Ovary (tissue), 7 donors: ENCODE measurements at regions not wholly inside any gene's neighbourhood (a gene's known extent, or its start where the extent isn't known, plus 50 kb on each side); places are given as distances from the start of the nearest gene placed in this dataset.

Experiments
- DNase-seq, 5 donors: peaks; one replicate each; pipeline ENCODE4 v3.0.0-alpha.2; 2019 to 2020
- H3K27ac ChIP-seq, 2 donors: fragments of 200-600 bp; one replicate each; pipeline versions ENCODE4 v1.5.1 to v1.8.0; 2019 to 2022
- H3K27me3 ChIP-seq: fragments of 200-600 bp; one replicate; pipeline ENCODE4 v1.8.0; 2022
- H3K36me3 ChIP-seq: fragments of 200-600 bp; sonication (generic); one replicate; pipeline ENCODE4 v1.5.1; 2019
- H3K4me1 ChIP-seq: one replicate; pipeline ENCODE4 v1.8.1; 2013; ENCODE audit warnings: mild to moderate bottlenecking, moderate library complexity; ENCODE audit not compliant: insufficient read depth
- H3K4me3 ChIP-seq: fragments of 200-600 bp; sonication (generic); one replicate; pipeline ENCODE4 v1.5.1; 2017
- H3K9me3 ChIP-seq, 2 donors: fragments of 200-600 bp in 1 of 2; sonication (generic) in 1 of 2; one replicate each; pipeline versions ENCODE4 v1.5.1 to v1.8.1; 2013 to 2019; ENCODE audit warnings: mild to moderate bottlenecking in 1 of 2, moderate library complexity in 1 of 2
- EP300 ChIP-seq: sonication (generic); formaldehyde crosslinking; IDR thresholded peaks from one replicate; pipeline ENCODE4 v1.6.1; 2017; ENCODE audit warnings: antibody characterized with exemption
- POLR2A ChIP-seq: fragments of 450-650 bp; IDR thresholded peaks from one replicate; pipeline ENCODE4 v1.6.1; 2017; ENCODE audit warnings: antibody characterized with exemption, mild to moderate bottlenecking, moderate library complexity
- WGBS, 3 donors: extraction: QIAGEN DNeasy Blood & Tissue Kit in 1 of 3; methylation state at CpG; one replicate each; pipeline versions ENCODE4 v1.1.5 to v1.1.7; 2013 to 2017; 5-methylcytosine and 5-hydroxymethylcytosine counted together
- intact Hi-C, 4 donors: fragments of 100-400 bp; cut with DNase I; formaldehyde crosslinking; loops; one replicate each; pipeline versions ENCODE4 v1.11.0 to v1.15.1; 2022 to 2023
- TF ChIP-seq, protein P1 (sequence below), 3 donors: fragments of 450-650 bp in 2 of 3; fragments of 200-600 bp in 1 of 3; IDR thresholded peaks; one replicate each; pipeline versions ENCODE4 v1.5.1 to v1.8.0; 2016 to 2022; ENCODE audit warnings: antibody characterized with exemption in 3 of 3, mild to moderate bottlenecking in 1 of 3
- donor health status: DM: no; HTN: no; CAD: no; lungs with moderate emphysema.
- donor health status: DM: no; HTN: no; CAD: no.
- donor health status: Bipolar disorder and iron deficiency.
- donor health status: DM: no; HTN: no; CAD: no.
- donor health status: DM: yes; HTN: yes; CAD: no.

DNA sequence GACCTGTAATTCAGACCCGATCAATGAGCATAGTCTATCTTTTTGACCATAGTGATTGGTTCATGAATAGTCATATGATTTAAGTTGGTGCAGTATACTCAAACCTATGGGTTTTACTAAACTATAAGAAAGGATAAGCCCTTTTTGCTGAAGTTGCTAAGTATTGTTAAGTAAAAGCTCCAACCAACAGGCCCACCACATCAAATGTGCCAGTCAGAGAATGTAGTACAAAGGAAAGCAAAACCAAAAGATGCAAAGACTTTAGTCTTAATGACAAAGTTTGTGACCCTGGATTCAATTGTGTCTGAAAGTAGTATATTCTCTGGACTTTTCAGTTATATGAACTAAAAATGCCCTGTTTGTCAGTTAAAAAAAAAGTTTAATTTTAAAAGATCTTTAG lies 208.1 kb upstream of the TET2 start:
- Histone ChIP-seq H3K4me1 (no peaks in the 10 kb centered on the region), H3K36me3 (no peaks in the 10 kb centered on the region), H3K9me3 (no peaks in the 10 kb centered on the region), H3K27ac (no peak overlapping the region), H3K27me3 (no peaks in the 10 kb centered on the region), H3K4me3 (no peak overlapping the region)
- WGBS, 3 donors: 98 to 100% (median 99%) methylated on average over 1 of the region's 1 CpG
- intact Hi-C loops: no loop called here
- TF ChIP-seq POLR2A: no peak
- TF ChIP-seq, protein P1, sequence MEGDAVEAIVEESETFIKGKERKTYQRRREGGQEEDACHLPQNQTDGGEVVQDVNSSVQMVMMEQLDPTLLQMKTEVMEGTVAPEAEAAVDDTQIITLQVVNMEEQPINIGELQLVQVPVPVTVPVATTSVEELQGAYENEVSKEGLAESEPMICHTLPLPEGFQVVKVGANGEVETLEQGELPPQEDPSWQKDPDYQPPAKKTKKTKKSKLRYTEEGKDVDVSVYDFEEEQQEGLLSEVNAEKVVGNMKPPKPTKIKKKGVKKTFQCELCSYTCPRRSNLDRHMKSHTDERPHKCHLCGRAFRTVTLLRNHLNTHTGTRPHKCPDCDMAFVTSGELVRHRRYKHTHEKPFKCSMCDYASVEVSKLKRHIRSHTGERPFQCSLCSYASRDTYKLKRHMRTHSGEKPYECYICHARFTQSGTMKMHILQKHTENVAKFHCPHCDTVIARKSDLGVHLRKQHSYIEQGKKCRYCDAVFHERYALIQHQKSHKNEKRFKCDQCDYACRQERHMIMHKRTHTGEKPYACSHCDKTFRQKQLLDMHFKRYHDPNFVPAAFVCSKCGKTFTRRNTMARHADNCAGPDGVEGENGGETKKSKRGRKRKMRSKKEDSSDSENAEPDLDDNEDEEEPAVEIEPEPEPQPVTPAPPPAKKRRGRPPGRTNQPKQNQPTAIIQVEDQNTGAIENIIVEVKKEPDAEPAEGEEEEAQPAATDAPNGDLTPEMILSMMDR (IDR thresholded peaks at IDR 0.05): no peak
- TF ChIP-seq EP300: no peak
- no peak for DNase-seq

DNA sequence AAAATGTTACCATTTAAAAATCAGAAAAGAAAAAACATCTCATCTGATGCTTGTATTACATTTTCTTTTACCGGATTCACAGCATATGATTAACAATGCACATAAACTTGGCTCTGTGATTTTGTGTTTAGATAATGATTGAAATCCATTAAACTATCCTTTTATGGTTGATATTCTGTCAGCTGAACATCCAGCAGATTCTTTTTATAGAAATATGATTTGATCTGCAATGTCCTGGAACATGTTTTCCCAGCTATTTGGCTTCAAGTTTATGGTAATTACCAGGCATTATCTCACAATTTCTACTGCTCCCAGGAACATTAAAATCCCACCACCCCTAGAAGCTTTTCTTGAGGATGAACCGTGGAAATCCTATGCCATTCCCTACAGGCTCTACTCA lies 205.7 kb upstream of the TET2 start:
- WGBS, 3 donors: 69 to 87% (median 80%) methylated on average over 2 of the region's 2 CpGs
- H3K27me3 ChIP-seq: no peaks in the 10 kb centered on the region
- no peak overlapping the region for H3K27ac ChIP-seq
- H3K4me3 ChIP-seq: no peak overlapping the region
- DNase-seq: no peak
- no peaks in the 10 kb centered on the region for H3K4me1 ChIP-seq
- TF ChIP-seq, protein P1 (IDR thresholded peaks at IDR 0.05): no peak
- TF ChIP-seq EP300: no peak
- TF ChIP-seq POLR2A: no peak
- H3K9me3 ChIP-seq: no peaks in the 10 kb centered on the region
- intact Hi-C loops: no loop called here
- no peaks in the 10 kb centered on the region for H3K36me3 ChIP-seq

DNA sequence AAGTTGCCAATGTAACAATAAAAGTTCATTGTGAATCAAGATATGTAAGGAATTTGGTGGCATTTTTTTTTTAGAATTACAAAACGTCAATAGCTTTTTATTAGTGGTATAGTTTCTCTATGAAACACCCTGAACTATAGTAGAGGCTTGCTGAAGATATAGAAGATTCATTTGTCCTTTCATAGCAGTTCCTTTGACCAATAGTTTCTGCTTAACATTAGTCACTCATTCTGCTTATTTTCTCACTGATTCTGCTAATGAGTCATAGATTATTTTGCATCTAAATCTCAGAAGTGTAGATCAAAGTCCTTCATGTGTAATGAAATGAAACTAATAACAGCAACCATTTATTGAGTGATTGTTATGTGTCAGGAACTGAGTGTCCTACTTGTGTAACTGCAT lies 205.0 kb upstream of the TET2 start:
- Histone ChIP-seq H3K27me3 (no peaks in the 10 kb centered on the region), H3K9me3 (no peaks in the 10 kb centered on the region), H3K4me1 (no peaks in the 10 kb centered on the region), H3K36me3 (no peaks in the 10 kb centered on the region), H3K27ac (no peak overlapping the region), H3K4me3 (no peak overlapping the region)
- DNase-seq: no peak
- TF ChIP-seq POLR2A (no peak), EP300 (no peak)
- intact Hi-C loops: no loop called here
- 39 to 52% (median 51%) methylated on average over 1 of the region's 1 CpG for WGBS, 3 donors

DNA sequence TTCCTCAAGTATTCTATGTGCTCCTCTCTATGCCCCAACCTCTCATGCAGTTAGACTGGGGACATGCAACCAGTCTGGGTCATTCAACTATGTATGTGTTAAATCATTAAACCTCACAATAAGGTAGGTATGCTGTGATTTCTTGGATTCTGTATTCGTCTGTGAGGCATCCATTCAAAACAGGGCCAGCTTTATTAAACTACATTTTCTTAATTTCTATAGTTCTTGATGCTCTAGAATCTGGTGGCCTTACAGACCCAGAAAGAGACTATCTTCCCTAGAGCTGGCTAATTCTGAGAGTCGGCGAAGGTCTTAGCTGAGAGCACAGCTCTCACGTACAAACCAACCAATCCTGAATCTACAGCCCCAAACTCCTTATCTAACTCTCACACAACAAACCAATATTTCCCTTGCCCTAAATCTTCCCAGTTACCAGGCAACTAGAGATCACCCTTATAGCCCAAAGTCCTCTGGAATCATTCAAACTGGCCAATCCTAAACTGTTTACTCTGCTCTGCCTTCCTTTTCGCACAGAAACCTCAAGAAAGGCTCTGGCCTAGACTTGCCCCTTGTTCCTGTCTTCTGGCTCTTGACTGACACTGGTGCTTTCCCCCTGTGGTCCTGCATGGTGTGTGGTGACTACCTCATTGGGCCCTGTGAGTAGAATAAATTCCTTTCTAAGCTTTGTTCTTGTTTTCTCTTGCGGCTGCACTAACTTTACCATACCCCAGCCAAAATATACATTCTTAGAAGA lies 203.5 kb upstream of the TET2 start:
- Histone ChIP-seq H3K36me3 (no peaks in the 10 kb centered on the region), H3K4me3 (no peak overlapping the region), H3K4me1 (no peaks in the 10 kb centered on the region), H3K27me3 (no peaks in the 10 kb centered on the region), H3K9me3 (no peaks in the 10 kb centered on the region), H3K27ac (no peak overlapping the region)
- DNase-seq: no peak
- intact Hi-C loops: no loop called here
- no peak for TF ChIP-seq EP300
- TF ChIP-seq, protein P1 (IDR thresholded peaks at IDR 0.05): no peak
- WGBS, 3 donors: 69 to 74% (median 73%) methylated on average over 6 of the region's 6 CpGs

DNA sequence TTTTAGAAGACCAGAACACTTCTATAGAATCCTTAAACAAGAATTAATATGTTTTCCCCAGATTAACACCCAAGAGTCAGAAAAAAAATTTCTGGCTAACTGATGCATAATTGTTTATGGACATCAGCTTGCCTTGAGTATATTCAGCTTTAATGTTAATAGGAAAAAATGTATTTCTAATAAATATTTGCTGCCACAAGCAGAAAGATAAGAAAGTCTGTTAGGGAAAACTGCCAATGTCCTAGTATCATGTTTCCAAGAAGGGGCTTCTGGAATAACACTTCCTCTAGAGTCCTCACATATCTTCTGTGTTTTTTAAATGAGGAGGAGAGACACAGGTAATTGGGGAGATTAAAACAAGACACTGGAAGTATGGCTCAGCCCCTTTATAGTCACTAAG lies 202.1 kb upstream of the TET2 start:
- H3K9me3 ChIP-seq: no peaks in the 10 kb centered on the region
- H3K27ac ChIP-seq: no peak overlapping the region
- DNase-seq: no peak
- no peak overlapping the region for H3K4me3 ChIP-seq
- no peaks in the 10 kb centered on the region for H3K4me1 ChIP-seq
- no peaks in the 10 kb centered on the region for H3K27me3 ChIP-seq
- TF ChIP-seq EP300: no peak
- TF ChIP-seq POLR2A: no peak
- TF ChIP-seq, protein P1 (IDR thresholded peaks at IDR 0.05): no peak
- no peaks in the 10 kb centered on the region for H3K36me3 ChIP-seq
- intact Hi-C loops: no loop called here
